Naive thymus-derived CD4-positive, alpha-beta T cell (primary cell): ENCODE measurements at regions not wholly inside any gene's neighbourhood (a gene's known extent, or its start where the extent isn't known, plus 50 kb on each side); places are given as distances from the start of the nearest gene placed in this dataset.

ENCODE experiments used
- ATAC-seq: fragments of 150-1000 bp; cut with Tn5 transposase; 2 replicates; pipeline ENCODE4 v1.10.0; 2021; ENCODE audit warnings: mild to moderate bottlenecking, moderate library complexity
- CTCF ChIA-PET: fragments of 350-600 bp; sonication (Branson Sonifier 250); formaldehyde crosslinking; loops from one replicate; lab custom pipeline; 2021; ENCODE audit warnings: antibody characterized with exemption; lab: Charles Lee
- POLR2A ChIA-PET: fragments of 350-600 bp; sonication (Branson Sonifier 250); formaldehyde crosslinking; loops from one replicate; lab custom pipeline; 2021; ENCODE audit warnings: antibody characterized with exemption, inconsistent platforms; lab: Charles Lee
- DNase-seq, 9 donors: peaks; one replicate each; pipeline versions ENCODE4 v3.0.0 to v3.0.0-alpha.2; 2020 to 2022; ENCODE audit warnings: mixed read lengths in 1 of 9
- H3K27ac ChIP-seq: one replicate; pipeline ENCODE4 v1.7.0; 2013; ENCODE audit warnings: mild to moderate bottlenecking, low read depth, low read length, moderate library complexity
- H3K27me3 ChIP-seq, 2 donors: one replicate each; pipeline ENCODE4 v1.7.0; 2013; ENCODE audit warnings: low read length in 2 of 2, mild to moderate bottlenecking in 2 of 2, moderate library complexity in 2 of 2; ENCODE audit not compliant: control insufficient read depth in 2 of 2, insufficient read depth in 2 of 2
- H3K36me3 ChIP-seq, 3 experiments: 1 replicate in 2 of 3; 2 replicates in 1 of 3; pipeline ENCODE4 v1.7.0; 2013; ENCODE audit warnings: low read length in 3 of 3, mild to moderate bottlenecking in 3 of 3, moderate library complexity in 1 of 3; ENCODE audit not compliant: insufficient read depth in 3 of 3, control insufficient read depth in 2 of 3
- H3K4me1 ChIP-seq, 2 donors: one replicate each; pipeline ENCODE4 v1.7.0; 2013; ENCODE audit warnings: low read length in 2 of 2, mild to moderate bottlenecking in 2 of 2, moderate library complexity in 1 of 2; ENCODE audit not compliant: control insufficient read depth in 2 of 2, insufficient read depth in 2 of 2
- H3K4me3 ChIP-seq: 2 replicates; pipeline ENCODE4 v1.7.0; 2013; ENCODE audit warnings: mild to moderate bottlenecking, low read length
- H3K9me3 ChIP-seq, 3 experiments: 1 replicate in 2 of 3; 2 replicates in 1 of 3; pipeline ENCODE4 v1.7.0; 2013; ENCODE audit warnings: low read length in 3 of 3; ENCODE audit not compliant: control insufficient read depth in 2 of 3
- H3K27ac Mint-ChIP-seq, 9 donors: one replicate each; pipeline ENCODE4 v1.8.0; 2020 to 2022; ENCODE audit warnings: mixed read lengths in 9 of 9, mild to moderate bottlenecking in 8 of 9, moderate library complexity in 5 of 9, inconsistent platforms in 2 of 9
- H3K27me3 Mint-ChIP-seq, 5 donors: one replicate each; pipeline ENCODE4 v1.8.0; 2021 to 2022; ENCODE audit warnings: mixed read lengths in 5 of 5, mild to moderate bottlenecking in 1 of 5
- H3K36me3 Mint-ChIP-seq, 5 donors: one replicate each; pipeline ENCODE4 v1.8.0; 2020 to 2022; ENCODE audit warnings: mixed read lengths in 5 of 5, mild to moderate bottlenecking in 3 of 5, inconsistent platforms in 1 of 5
- H3K4me1 Mint-ChIP-seq, 7 donors: one replicate each; pipeline ENCODE4 v1.8.0; 2020 to 2022; ENCODE audit warnings: mixed read lengths in 7 of 7, mild to moderate bottlenecking in 3 of 7, inconsistent platforms in 1 of 7
- H3K4me3 Mint-ChIP-seq, 10 donors: one replicate each; pipeline ENCODE4 v1.8.0; 2020 to 2022; ENCODE audit warnings: mild to moderate bottlenecking in 10 of 10, mixed read lengths in 10 of 10, moderate library complexity in 6 of 10, inconsistent platforms in 2 of 10
- H3K9me3 Mint-ChIP-seq, 11 donors: one replicate each; pipeline ENCODE4 v1.8.0; 2020 to 2022; ENCODE audit warnings: mixed read lengths in 11 of 11, mild to moderate bottlenecking in 4 of 11, inconsistent platforms in 1 of 11, moderate library complexity in 1 of 11
- intact Hi-C, 2 donors: fragments of 100-400 bp; cut with micrococcal nuclease; formaldehyde crosslinking; loops; one replicate each; pipeline ENCODE4 v1.15.1; 2023

GRCh38 chrX:4841216-4841745, 1127.8 kb upstream of the PRKX start:
- intact Hi-C loops, result no loop called here
- CTCF ChIA-PET, result no interaction called here
- Mint-ChIP-seq H3K27ac (no peak overlapping the region), H3K4me1 (no peaks in the 10 kb centered on the region), H3K4me3 (no peak overlapping the region), H3K36me3 (no peaks in the 10 kb centered on the region), H3K27me3 (no peaks in the 10 kb centered on the region), H3K9me3 (peaks cover 0 to 26% (median 7%) of the 10 kb centered on the region in 11 donors)
- Histone ChIP-seq H3K27ac (no peak overlapping the region), H3K4me3 (no peak overlapping the region), H3K27me3 (no peaks in the 10 kb centered on the region), H3K4me1 (no peaks in the 10 kb centered on the region), H3K36me3 (no peaks in the 10 kb centered on the region), H3K9me3 (no peaks in the 10 kb centered on the region)
- DNase-seq, result no peak
- POLR2A ChIA-PET, result interaction anchor here (0.6 kb wide), 1 partner anchor 21 kb away, joined by 3 read pairs; no protein-coding TSS in a partner anchor
- ATAC-seq, result no peak

GRCh38 chrX:4831574-4831973, 1118.1 kb upstream of the PRKX start:
- intact Hi-C loops, result no loop called here
- H3K4me3 Mint-ChIP-seq, result no peak overlapping the region

GRCh38 chrX:4830880-4831557, 1117.6 kb upstream of the PRKX start:
- no peaks in the 10 kb centered on the region for H3K4me1 Mint-ChIP-seq
- ChIA-PET CTCF (no interaction called here), POLR2A (no interaction called here)
- no peaks in the 10 kb centered on the region for H3K36me3 Mint-ChIP-seq
- Histone ChIP-seq H3K27ac (no peak overlapping the region), H3K4me3 (no peak overlapping the region), H3K9me3 (no peaks in the 10 kb centered on the region), H3K27me3 (no peaks in the 10 kb centered on the region), H3K36me3 (no peaks in the 10 kb centered on the region), H3K4me1 (no peaks in the 10 kb centered on the region)
- DNase-seq (no peak), ATAC-seq (no peak)
- no peaks in the 10 kb centered on the region for H3K27me3 Mint-ChIP-seq
- H3K4me3 Mint-ChIP-seq, result no peak overlapping the region
- intact Hi-C loops, result no loop called here
- peaks cover 0 to 15% (median 2%) of the 10 kb centered on the region in 11 donors for H3K9me3 Mint-ChIP-seq
- H3K27ac Mint-ChIP-seq, result no peak overlapping the region

More at GRCh38 chrX:4831574-4831973, 1118.1 kb upstream of the PRKX start:
- H3K27me3 Mint-ChIP-seq, result no peaks in the 10 kb centered on the region
- DNase-seq, result no peak
- H3K4me3 ChIP-seq, result no peak overlapping the region
- no peaks in the 10 kb centered on the region for H3K27me3 ChIP-seq
- ChIA-PET CTCF (no interaction called here), POLR2A (no interaction called here)
- H3K9me3 Mint-ChIP-seq, result peaks cover 0 to 20% (median 2%) of the 10 kb centered on the region in 11 donors
- no peak overlapping the region for H3K27ac Mint-ChIP-seq
- no peaks in the 10 kb centered on the region for H3K36me3 ChIP-seq
- no peaks in the 10 kb centered on the region for H3K9me3 ChIP-seq
- no peaks in the 10 kb centered on the region for H3K4me1 Mint-ChIP-seq
- no peaks in the 10 kb centered on the region for H3K36me3 Mint-ChIP-seq
- no peaks in the 10 kb centered on the region for H3K4me1 ChIP-seq
- H3K27ac ChIP-seq, result no peak overlapping the region
- ATAC-seq, result no peak

GRCh38 chrX:4825550-4825949, 1112.1 kb upstream of the PRKX start:
- Mint-ChIP-seq H3K27me3 (no peaks in the 10 kb centered on the region), H3K36me3 (no peaks in the 10 kb centered on the region), H3K9me3 (peaks cover 0 to 15% (median 4%) of the 10 kb centered on the region in 11 donors), H3K4me3 (no peak overlapping the region), H3K4me1 (no peaks in the 10 kb centered on the region), H3K27ac (no peak overlapping the region)
- intact Hi-C loops, result no loop called here
- H3K27ac ChIP-seq, result no peak overlapping the region
- ATAC-seq, result no peak
- DNase-seq, result no peak
- no peaks in the 10 kb centered on the region for H3K9me3 ChIP-seq
- H3K36me3 ChIP-seq, result no peaks in the 10 kb centered on the region
- H3K4me1 ChIP-seq, result no peaks in the 10 kb centered on the region
- no peak overlapping the region for H3K4me3 ChIP-seq
- ChIA-PET POLR2A (no interaction called here), CTCF (no interaction called here)
- H3K27me3 ChIP-seq, result no peaks in the 10 kb centered on the region

- ChIA-PET CTCF (no interaction called here), POLR2A (no interaction called here)
- intact Hi-C loops, result no loop called here
- Histone ChIP-seq H3K9me3 (no peaks in the 10 kb centered on the region), H3K27ac (no peak overlapping the region), H3K4me1 (no peaks in the 10 kb centered on the region), H3K36me3 (no peaks in the 10 kb centered on the region), H3K27me3 (no peaks in the 10 kb centered on the region), H3K4me3 (no peak overlapping the region)
- DNase-seq (no peak), ATAC-seq (no peak)
- H3K36me3 Mint-ChIP-seq, result no peaks in the 10 kb centered on the region
- no peak overlapping the region for H3K27ac Mint-ChIP-seq
- H3K27me3 Mint-ChIP-seq, result no peaks in the 10 kb centered on the region
- H3K4me3 Mint-ChIP-seq, result no peak overlapping the region
- H3K4me1 Mint-ChIP-seq, result no peaks in the 10 kb centered on the region
- peaks cover 0 to 10% (median 2%) of the 10 kb centered on the region in 11 donors for H3K9me3 Mint-ChIP-seq
Measured at GRCh38 chrX:4809571-4809970, 1096.1 kb upstream of the PRKX start.

GRCh38 chrX:4805502-4805901, 1092.1 kb upstream of the PRKX start:
- Histone ChIP-seq H3K27me3 (no peaks in the 10 kb centered on the region), H3K4me3 (no peak overlapping the region), H3K36me3 (no peaks in the 10 kb centered on the region), H3K27ac (no peak overlapping the region), H3K4me1 (no peaks in the 10 kb centered on the region), H3K9me3 (no peaks in the 10 kb centered on the region)
- intact Hi-C loops, result no loop called here
- DNase-seq (no peak), ATAC-seq (no peak)
- POLR2A ChIA-PET, result no interaction called here
- H3K4me1 Mint-ChIP-seq, result no peaks in the 10 kb centered on the region
- H3K36me3 Mint-ChIP-seq, result no peaks in the 10 kb centered on the region
- no peaks in the 10 kb centered on the region for H3K27me3 Mint-ChIP-seq
- CTCF ChIA-PET, result no interaction called here
- no peak overlapping the region for H3K27ac Mint-ChIP-seq
- peaks cover 0 to 6% (median 0%) of the 10 kb centered on the region in 11 donors for H3K9me3 Mint-ChIP-seq
- no peak overlapping the region for H3K4me3 Mint-ChIP-seq

GRCh38 chrX:4800756-4801155, 1087.3 kb upstream of the PRKX start:
- POLR2A ChIA-PET, result no interaction called here
- Histone ChIP-seq H3K27me3 (no peaks in the 10 kb centered on the region), H3K4me3 (no peak overlapping the region), H3K4me1 (no peaks in the 10 kb centered on the region), H3K27ac (no peak overlapping the region), H3K36me3 (no peaks in the 10 kb centered on the region), H3K9me3 (no peaks in the 10 kb centered on the region)
- Mint-ChIP-seq H3K36me3 (no peaks in the 10 kb centered on the region), H3K27ac (no peak overlapping the region), H3K9me3 (peaks cover 0 to 6% (median 2%) of the 10 kb centered on the region in 11 donors), H3K4me1 (no peaks in the 10 kb centered on the region), H3K4me3 (no peak overlapping the region), H3K27me3 (no peaks in the 10 kb centered on the region)
- intact Hi-C loops, result no loop called here
- CTCF ChIA-PET, result no interaction called here
- DNase-seq (no peak), ATAC-seq (no peak)
